ENCODE measurements at regions not wholly inside any gene's neighbourhood (a gene's known extent, or its start where the extent isn't known, plus 50 kb on each side); places are given as distances from the start of the nearest gene placed in this dataset.

- no peak overlapping the region for H3K4me3 ChIP-seq (replicated peaks in 1 of 3)
- H3K36me3 ChIP-seq: no peaks in the 10 kb centered on the region
- TF ChIP-seq POLR2A (IDR thresholded peaks at IDR 0.05): no peak
- TF ChIP-seq CTCF (IDR thresholded peaks at IDR 0.05): no peak
- H3K27ac ChIP-seq: no peak overlapping the region
- no peaks in the 10 kb centered on the region for H3K9me3 ChIP-seq
- intact Hi-C loops (cut with DNase I): no loop called here
- no peaks in the 10 kb centered on the region for H3K4me1 ChIP-seq
- no peak for DNase-seq
- no peaks in the 10 kb centered on the region for H3K27me3 ChIP-seq
These were observed 302.7 kb downstream of the SIPA1L2 start for GRCh38 chr1:232327269-232327668.

DNA sequence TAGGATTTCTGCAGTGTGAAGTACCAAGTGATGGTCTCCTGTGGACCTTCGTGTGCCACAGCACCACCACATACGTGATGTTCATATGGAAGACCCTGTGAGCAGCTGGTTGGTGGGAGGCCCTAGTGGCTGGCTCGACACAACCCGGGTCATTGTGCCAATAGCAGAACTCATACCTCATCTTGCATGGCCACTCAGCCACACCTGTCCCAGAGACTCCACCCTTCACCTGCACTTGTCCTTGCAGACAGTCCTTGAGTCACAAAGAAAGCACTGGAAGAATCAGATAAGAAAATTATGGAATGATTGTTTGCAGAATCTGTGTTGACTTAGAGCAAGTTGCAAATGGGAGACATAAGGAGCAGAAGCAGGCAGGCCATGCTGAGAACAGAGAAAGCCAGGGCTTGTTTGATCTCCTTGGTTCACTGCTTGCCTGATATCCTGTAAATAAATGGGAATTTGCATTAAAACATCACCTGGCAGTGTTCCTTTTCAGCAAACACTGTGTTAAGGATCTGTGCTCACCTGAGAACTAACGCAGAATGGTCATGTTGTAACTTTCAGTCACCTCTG is 307.7 kb downstream of the SIPA1L2 start:
- no peaks in the 10 kb centered on the region for H3K27me3 ChIP-seq
- H3K36me3 ChIP-seq: no peaks in the 10 kb centered on the region
- WGBS, 2 donors: 87 to 94% methylated on average over 5 of the region's 5 CpGs
- TF ChIP-seq POLR2A (IDR thresholded peaks at IDR 0.05): no peak
- no peak overlapping the region for H3K27ac ChIP-seq
- no peaks in the 10 kb centered on the region for H3K4me1 ChIP-seq
- no peak for DNase-seq
- H3K9me3 ChIP-seq: no peaks in the 10 kb centered on the region
- H3K4me3 ChIP-seq (replicated peaks in 1 of 3): no peak overlapping the region
- intact Hi-C loops (cut with DNase I): no loop called here

DNA sequence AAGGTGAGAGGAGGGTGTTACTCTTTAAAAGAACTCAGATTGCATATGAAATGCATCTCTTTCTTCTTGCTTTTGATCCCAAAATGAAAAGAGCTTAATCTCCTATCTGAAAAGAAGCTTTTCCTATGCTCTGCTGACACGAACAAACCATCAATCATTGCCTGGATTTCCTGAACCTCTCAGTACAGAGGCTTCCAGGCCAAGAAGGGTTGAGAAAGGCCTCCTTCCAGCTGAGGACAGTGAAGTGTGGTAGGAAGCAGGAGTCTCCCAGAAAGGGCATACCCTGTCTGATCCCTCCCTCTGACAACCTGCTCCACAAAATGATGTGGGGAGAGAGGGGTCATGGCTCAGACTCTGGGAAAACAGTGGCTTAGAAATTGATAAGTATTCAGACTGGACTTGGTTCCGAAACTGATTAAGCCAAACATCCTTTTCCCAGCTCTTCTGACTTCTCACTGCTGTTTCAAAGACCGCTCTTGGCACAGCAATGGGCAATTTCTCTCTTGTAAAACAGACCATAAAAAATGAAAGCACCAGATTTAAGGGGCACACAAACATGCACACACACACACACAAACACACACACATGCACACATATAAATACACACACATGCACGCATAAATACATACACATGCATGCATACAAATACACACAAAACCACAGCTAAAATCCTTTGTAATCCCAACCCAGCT is 310.3 kb downstream of the SIPA1L2 start:
- no peak overlapping the region for H3K4me3 ChIP-seq (replicated peaks in 1 of 3)
- H3K9me3 ChIP-seq: no peaks in the 10 kb centered on the region
- no peak overlapping the region for H3K27ac ChIP-seq
- no peak for TF ChIP-seq CTCF (IDR thresholded peaks at IDR 0.05)
- no peak for TF ChIP-seq POLR2A (IDR thresholded peaks at IDR 0.05)
- no peaks in the 10 kb centered on the region for H3K27me3 ChIP-seq
- DNase-seq: no peak
- H3K36me3 ChIP-seq: no peaks in the 10 kb centered on the region
- no peaks in the 10 kb centered on the region for H3K4me1 ChIP-seq
- intact Hi-C loops (cut with DNase I): no loop called here
- 94% methylated on average over 4 of the region's 4 CpGs for WGBS, 2 donors

DNA sequence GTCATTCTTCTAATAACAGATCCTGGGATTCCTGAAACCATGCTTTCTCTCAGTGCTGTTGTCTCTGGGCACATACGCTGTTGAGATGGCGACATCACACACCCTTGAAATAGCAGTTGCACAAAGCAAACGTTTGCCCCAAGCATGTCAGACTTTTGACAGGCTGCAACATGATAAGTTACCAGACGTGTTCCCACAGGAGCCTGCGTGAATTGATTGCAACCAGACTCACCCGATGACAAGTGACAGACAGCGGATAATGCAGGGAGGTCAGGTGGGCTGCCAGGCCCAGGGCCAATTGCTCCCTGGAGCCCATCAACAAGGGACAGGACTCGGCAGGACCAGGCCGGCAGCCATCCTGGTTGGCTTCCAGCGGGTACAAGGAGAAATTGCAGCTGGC is 310.9 kb downstream of the SIPA1L2 start:
- DNase-seq: no peak
- TF ChIP-seq CTCF (IDR thresholded peaks at IDR 0.05) (no peak), POLR2A (IDR thresholded peaks at IDR 0.05) (no peak)
- Histone ChIP-seq H3K4me3 (replicated peaks in 1 of 3) (no peak overlapping the region), H3K36me3 (no peaks in the 10 kb centered on the region), H3K9me3 (no peaks in the 10 kb centered on the region), H3K27ac (no peak overlapping the region), H3K27me3 (no peaks in the 10 kb centered on the region), H3K4me1 (no peaks in the 10 kb centered on the region)
- intact Hi-C loops (cut with DNase I): no loop called here
- WGBS, 2 donors: 84 to 85% methylated on average over 6 to 10 of the region's 10 CpGs

DNA sequence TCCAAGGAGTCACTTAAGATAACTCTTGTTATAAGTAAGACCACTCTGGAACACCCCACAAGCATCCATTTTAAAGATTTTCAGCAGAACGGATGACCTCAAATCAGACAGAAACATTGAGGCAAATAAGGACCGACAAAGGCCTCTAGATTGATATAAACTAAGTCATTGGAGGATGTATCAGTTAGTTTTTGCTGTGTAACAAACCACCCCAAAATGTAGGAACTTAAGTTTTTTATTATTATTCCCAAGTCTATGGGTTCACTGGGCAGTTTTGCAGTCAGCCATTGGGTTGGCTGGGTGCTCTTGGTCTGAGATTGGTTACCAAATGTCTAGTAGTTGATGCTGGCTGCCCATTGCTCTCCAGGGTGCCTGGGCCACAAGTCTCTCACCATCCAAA is 311.8 kb downstream of the SIPA1L2 start:
- WGBS, 2 donors: 96 to 98% methylated on average over 2 of the region's 2 CpGs
- H3K27me3 ChIP-seq: no peaks in the 10 kb centered on the region
- intact Hi-C loops (cut with DNase I): no loop called here
- no peak overlapping the region for H3K4me3 ChIP-seq (replicated peaks in 1 of 3)
- H3K27ac ChIP-seq: no peak overlapping the region
- DNase-seq: no peak
- TF ChIP-seq POLR2A (IDR thresholded peaks at IDR 0.05): no peak
- no peak for TF ChIP-seq CTCF (IDR thresholded peaks at IDR 0.05)
- no peaks in the 10 kb centered on the region for H3K9me3 ChIP-seq
- no peaks in the 10 kb centered on the region for H3K4me1 ChIP-seq
- no peaks in the 10 kb centered on the region for H3K36me3 ChIP-seq
